Smooth muscle cell (in vitro differentiated cells): ENCODE measurements at regions not wholly inside any gene's neighbourhood (a gene's known extent, or its start where the extent isn't known, plus 50 kb on each side); places are given as distances from the start of the nearest gene placed in this dataset.

Experiments used
- DNase-seq: peaks from one replicate; lab custom pipeline; 2025; ENCODE audit not compliant: unreplicated experiment; lab: John Stamatoyannopoulos, UW
- H2AFZ ChIP-seq: fragments of 200-600 bp; sonication (generic); 2 replicates; pipeline ENCODE4 v1.6.0; 2016; ENCODE audit warnings: antibody characterized with exemption, low read depth, mild to moderate bottlenecking
- H3F3A ChIP-seq: fragments of 200-600 bp; sonication (generic); 2 replicates; pipeline ENCODE4 v1.6.0; 2017; ENCODE audit warnings: antibody characterized with exemption, low read depth
- H3K27ac ChIP-seq: fragments of 200-600 bp; sonication (generic); 2 replicates; pipeline ENCODE4 v1.5.1; 2016; ENCODE audit warnings: low read depth, mild to moderate bottlenecking
- H3K27me3 ChIP-seq: fragments of 200-600 bp; sonication (generic); 2 replicates; pipeline ENCODE4 v1.6.1; 2016; ENCODE audit warnings: low read depth, mild to moderate bottlenecking
- H3K36me3 ChIP-seq: fragments of 200-600 bp; sonication (generic); 2 replicates; pipeline ENCODE4 v1.5.1; 2016; ENCODE audit warnings: low read depth
- H3K4me1 ChIP-seq: fragments of 200-600 bp; sonication (generic); 2 replicates; pipeline ENCODE4 v1.5.1; 2016; ENCODE audit warnings: low read depth
- H3K4me2 ChIP-seq: fragments of 200-600 bp; sonication (generic); 2 replicates; pipeline ENCODE4 v1.6.0; 2016; ENCODE audit warnings: mild to moderate bottlenecking
- H3K4me3 ChIP-seq: fragments of 200-600 bp; sonication (generic); 2 replicates; pipeline ENCODE4 v1.5.1; 2016; ENCODE audit warnings: mild to moderate bottlenecking
- H3K79me2 ChIP-seq: fragments of 200-600 bp; sonication (generic); 2 replicates; pipeline ENCODE4 v1.6.0; 2016; ENCODE audit warnings: low read depth, mild to moderate bottlenecking
- H3K9ac ChIP-seq: fragments of 200-600 bp; sonication (generic); 2 replicates; pipeline ENCODE4 v1.6.0; 2016; ENCODE audit warnings: low read depth
- H3K9me3 ChIP-seq: fragments of 200-600 bp; sonication (generic); replicated peaks from 2 replicates; pipeline ENCODE4 v1.5.1; 2016; ENCODE audit warnings: low read depth
- H4K20me1 ChIP-seq: fragments of 200-600 bp; sonication (generic); 2 replicates; pipeline ENCODE4 v1.6.0; 2016; ENCODE audit warnings: low read depth
- CTCF ChIP-seq: fragments of 200-600 bp; sonication (generic); IDR thresholded peaks from 2 replicates; pipeline ENCODE4 v1.5.1; 2017; ENCODE audit warnings: borderline replicate concordance, mild to moderate bottlenecking, antibody characterized with exemption; ENCODE audit not compliant: insufficient read depth, poor library complexity, severe bottlenecking
- WGBS: methylation state at CpG from one replicate; pipeline ENCODE4 v1.1.7; 2016; ENCODE audit warnings: low lambda C conversion rate; 5-methylcytosine and 5-hydroxymethylcytosine counted together

- no peaks in the 10 kb centered on the region for H3F3A ChIP-seq
- 87% methylated on average over 3 of the region's 3 CpGs for WGBS
- no peaks in the 10 kb centered on the region for H3K79me2 ChIP-seq
- H3K9me3 ChIP-seq = no peaks in the 10 kb centered on the region
- H3K36me3 ChIP-seq = no peaks in the 10 kb centered on the region
- H3K4me3 ChIP-seq = no peak overlapping the region
- no peak for DNase-seq
- no peak for TF ChIP-seq CTCF
- H3K27ac ChIP-seq = no peak overlapping the region
- no peaks in the 10 kb centered on the region for H3K4me1 ChIP-seq
- H4K20me1 ChIP-seq = no peaks in the 10 kb centered on the region
- no peak overlapping the region for H3K4me2 ChIP-seq
- peak overlapping the region; percentile 55 for H2AFZ ChIP-seq
- H3K27me3 ChIP-seq = no peaks in the 10 kb centered on the region
- H3K9ac ChIP-seq = no peak overlapping the region
These were observed 104.8 kb upstream of the PRDM9 start for GRCh38 chr5:23402585-23402984.

GRCh38 chr5:23400951-23401350 lies 106.5 kb upstream of the PRDM9 start:
- no peaks in the 10 kb centered on the region for H3K4me1 ChIP-seq
- H2AFZ ChIP-seq = no peak overlapping the region
- TF ChIP-seq CTCF = no peak
- no peaks in the 10 kb centered on the region for H3K27me3 ChIP-seq
- no peaks in the 10 kb centered on the region for H4K20me1 ChIP-seq
- H3F3A ChIP-seq = no peaks in the 10 kb centered on the region
- WGBS = 90% methylated on average over 5 of the region's 5 CpGs
- H3K27ac ChIP-seq = no peak overlapping the region
- H3K36me3 ChIP-seq = no peaks in the 10 kb centered on the region
- no peaks in the 10 kb centered on the region for H3K9me3 ChIP-seq
- no peaks in the 10 kb centered on the region for H3K79me2 ChIP-seq
- H3K4me3 ChIP-seq = no peak overlapping the region
- H3K9ac ChIP-seq = no peak overlapping the region
- no peak overlapping the region for H3K4me2 ChIP-seq
- no peak for DNase-seq

GRCh38 chr5:23396346-23396745 lies 111.1 kb upstream of the PRDM9 start:
- no peak overlapping the region for H3K9ac ChIP-seq
- no peaks in the 10 kb centered on the region for H4K20me1 ChIP-seq
- no peaks in the 10 kb centered on the region for H3K36me3 ChIP-seq
- WGBS = 66% methylated on average over 2 of the region's 2 CpGs
- H3K9me3 ChIP-seq = no peaks in the 10 kb centered on the region
- H3K27ac ChIP-seq = no peak overlapping the region
- H3K27me3 ChIP-seq = no peaks in the 10 kb centered on the region
- H3F3A ChIP-seq = no peaks in the 10 kb centered on the region
- no peaks in the 10 kb centered on the region for H3K4me1 ChIP-seq
- H3K4me2 ChIP-seq = no peak overlapping the region
- no peaks in the 10 kb centered on the region for H3K79me2 ChIP-seq
- no peak overlapping the region for H2AFZ ChIP-seq
- H3K4me3 ChIP-seq = no peak overlapping the region
- DNase-seq = no peak
- no peak for TF ChIP-seq CTCF

DNA sequence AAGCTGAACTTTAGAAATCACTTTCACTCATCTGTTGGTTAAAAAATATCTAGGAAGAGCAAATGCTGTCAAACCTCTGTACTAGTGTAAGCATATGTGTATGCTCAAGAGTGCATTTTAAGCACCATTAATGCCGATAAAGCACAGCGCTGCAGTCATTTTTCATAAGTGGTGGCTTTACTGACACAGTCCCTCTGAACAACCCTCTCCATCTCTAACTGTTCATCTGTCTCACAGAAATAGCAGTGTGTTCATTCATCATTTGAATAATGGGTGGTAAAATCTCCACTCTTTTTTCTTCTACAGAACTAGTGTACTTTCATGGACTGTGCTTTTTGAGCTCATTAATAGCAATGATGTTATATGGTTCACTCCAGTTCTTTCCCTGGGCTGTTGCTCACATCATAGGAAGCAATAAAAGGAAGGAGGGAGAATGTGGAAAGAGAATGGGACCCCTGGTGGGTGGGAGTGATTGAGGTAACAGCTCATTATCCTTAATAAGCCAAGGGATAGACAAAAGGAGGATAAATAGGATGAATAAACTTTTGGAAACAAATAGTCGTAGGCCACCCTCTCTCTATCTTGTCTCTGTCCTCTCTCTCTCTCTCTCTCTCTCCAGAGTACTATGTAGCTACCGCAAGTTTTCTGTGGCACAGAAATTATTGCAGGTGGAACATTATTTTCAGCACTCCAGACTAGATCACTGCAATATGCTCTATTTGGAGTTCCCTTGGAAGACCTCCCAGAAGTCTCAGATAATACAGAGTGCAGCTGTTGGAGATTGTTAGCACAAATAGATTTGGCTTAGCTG lies 117.9 kb upstream of the PRDM9 start:
- TF ChIP-seq CTCF = no peak
- Histone ChIP-seq H3K27ac (no peak overlapping the region), H2AFZ (no peak overlapping the region), H3F3A (no peaks in the 10 kb centered on the region), H3K4me1 (peaks cover 14% of the 10 kb centered on the region), H3K4me2 (no peak overlapping the region), H3K79me2 (no peaks in the 10 kb centered on the region), H3K4me3 (no peak overlapping the region), H3K27me3 (no peaks in the 10 kb centered on the region), H3K9me3 (no peaks in the 10 kb centered on the region), H4K20me1 (no peaks in the 10 kb centered on the region), H3K9ac (no peak overlapping the region), H3K36me3 (no peaks in the 10 kb centered on the region)
- 81% methylated on average over 4 of the region's 4 CpGs for WGBS
- no peak for DNase-seq
